ENCODE measurements at regions not wholly inside any gene's neighbourhood (a gene's known extent, or its start where the extent isn't known, plus 50 kb on each side); places are given as distances from the start of the nearest gene placed in this dataset.

DNA sequence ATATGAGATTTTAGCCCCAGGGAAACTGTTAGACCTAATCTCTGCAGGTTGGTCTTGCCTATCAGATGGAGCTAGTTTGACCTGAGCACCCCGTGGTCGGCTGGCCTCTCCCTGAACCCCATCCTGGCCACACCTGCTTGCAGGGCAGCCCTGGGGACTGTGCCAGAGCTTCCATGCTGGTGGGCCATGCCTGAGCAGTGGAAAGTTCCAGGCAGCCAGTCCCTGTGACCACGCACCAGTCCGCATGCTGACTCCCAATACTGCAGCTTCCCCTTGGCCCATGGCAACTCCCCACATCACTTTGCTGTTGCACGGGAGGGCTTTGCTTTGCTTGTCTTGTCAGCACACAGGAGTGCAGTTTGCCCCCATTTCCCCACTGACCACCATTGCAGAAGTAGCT is 427.8 kb upstream of the SEMA3D start:
- H3K4me1 ChIP-seq = no peaks in the 10 kb centered on the region
- DNase-seq (ENCODE audit: low spot score in 2 of 2) = no peak
- no peaks in the 10 kb centered on the region for H3K9me3 ChIP-seq
- in situ Hi-C loops (cut with MboI; ENCODE audit: low sequenced_read_pairs) = no loop called here
- no peak overlapping the region for H3K4me3 ChIP-seq
- H3K36me3 ChIP-seq (replicated peaks) = no peaks in the 10 kb centered on the region
- no peaks in the 10 kb centered on the region; the same call in 1 of the 2 replicates for H3K27me3 ChIP-seq (ENCODE audit: low read depth)

DNA sequence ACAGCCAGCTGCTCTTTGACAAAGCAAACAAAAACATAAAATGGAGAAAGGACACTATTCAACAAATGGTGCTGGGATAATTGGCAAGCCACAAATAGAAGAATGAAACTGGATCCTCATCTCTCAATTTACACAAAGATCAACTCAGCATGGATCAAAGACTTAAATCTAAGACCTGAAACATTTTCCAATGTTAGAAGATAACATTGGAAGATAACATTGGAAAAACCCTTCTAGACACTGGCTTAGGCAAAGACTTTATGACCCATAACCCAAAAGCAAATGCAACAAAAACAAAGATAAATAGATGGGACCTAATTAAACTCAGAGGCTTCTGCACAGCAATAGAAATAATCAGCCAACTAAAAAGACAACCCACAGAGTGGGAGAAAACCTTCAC is 425.7 kb upstream of the SEMA3D start:
- Histone ChIP-seq H3K27me3 (ENCODE audit: low read depth) (no peaks in the 10 kb centered on the region; the same call in 1 of the 2 replicates), H3K4me1 (no peaks in the 10 kb centered on the region), H3K36me3 (replicated peaks) (no peaks in the 10 kb centered on the region), H3K4me3 (no peak overlapping the region), H3K9me3 (no peaks in the 10 kb centered on the region)
- in situ Hi-C loops (cut with MboI; ENCODE audit: low sequenced_read_pairs) = no loop called here
- DNase-seq (ENCODE audit: low spot score in 2 of 2) = no peak

DNA sequence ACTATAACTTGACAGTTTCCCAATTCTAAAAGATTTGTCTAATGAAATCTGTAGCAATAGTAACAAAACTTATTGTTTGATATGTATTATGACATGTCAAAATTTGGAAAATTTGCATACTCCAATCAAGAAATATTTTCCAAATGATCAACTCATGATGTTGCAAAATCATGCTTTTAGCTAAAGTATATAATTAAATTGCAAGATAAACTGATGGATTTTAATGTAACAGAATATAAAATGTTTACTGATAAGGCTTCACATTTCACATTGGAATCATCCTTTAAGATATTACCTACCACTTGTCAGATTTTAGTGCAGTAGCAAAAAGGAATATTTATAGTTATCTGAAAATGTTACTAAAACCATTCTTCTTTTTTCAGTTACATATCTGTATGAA is 421.9 kb upstream of the SEMA3D start:
- Histone ChIP-seq H3K36me3 (replicated peaks) (no peaks in the 10 kb centered on the region), H3K4me3 (no peak overlapping the region), H3K9me3 (no peaks in the 10 kb centered on the region), H3K27me3 (ENCODE audit: low read depth) (no peaks in the 10 kb centered on the region), H3K4me1 (no peaks in the 10 kb centered on the region)
- in situ Hi-C loops (cut with MboI; ENCODE audit: low sequenced_read_pairs) = no loop called here
- no peak for DNase-seq (ENCODE audit: low spot score in 2 of 2)

DNA sequence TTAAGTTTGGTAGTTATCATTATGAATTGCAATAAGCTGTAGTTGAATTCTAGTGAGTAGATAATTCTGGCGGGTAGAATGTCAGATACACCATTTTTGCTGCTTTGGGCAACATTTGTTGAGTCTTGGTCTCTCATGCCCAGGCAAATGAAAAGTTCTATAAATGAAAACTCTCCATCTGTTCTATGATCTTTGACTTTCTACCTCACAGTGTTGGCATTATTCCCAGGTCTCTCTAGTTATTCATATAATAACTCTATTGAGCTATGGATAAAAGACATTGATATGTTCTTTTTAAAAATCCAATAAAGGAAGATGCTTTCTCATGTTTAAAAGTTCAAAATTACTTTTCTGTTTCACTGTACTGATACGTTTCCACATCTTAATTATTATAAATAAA is 415.3 kb upstream of the SEMA3D start:
- no peaks in the 10 kb centered on the region for H3K9me3 ChIP-seq
- in situ Hi-C loops (cut with MboI; ENCODE audit: low sequenced_read_pairs) = no loop called here
- no peaks in the 10 kb centered on the region for H3K36me3 ChIP-seq (replicated peaks)
- H3K4me3 ChIP-seq = no peak overlapping the region
- no peaks in the 10 kb centered on the region for H3K4me1 ChIP-seq
- DNase-seq (ENCODE audit: low spot score in 2 of 2) = no peak
- no peaks in the 10 kb centered on the region for H3K27me3 ChIP-seq (ENCODE audit: low read depth)

DNA sequence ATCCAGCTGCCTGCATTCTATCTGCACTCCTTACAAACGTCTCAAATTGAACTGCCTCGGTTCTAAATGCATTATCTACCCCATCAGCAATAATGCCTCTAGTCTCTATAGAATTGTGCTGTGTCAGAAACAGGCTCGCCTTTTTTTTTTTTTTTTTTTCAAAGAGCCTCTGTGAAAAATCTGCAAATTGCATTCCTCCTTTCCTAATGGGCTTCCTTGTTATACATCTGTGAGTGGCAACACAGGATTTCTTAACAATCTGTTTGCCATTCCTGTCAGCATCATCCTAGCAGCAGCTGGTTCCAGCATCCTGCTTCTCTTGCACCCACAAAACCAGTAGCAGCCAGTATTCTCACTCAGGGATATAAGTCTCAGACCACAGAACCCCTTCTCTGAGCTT is 413.5 kb upstream of the SEMA3D start:
- H3K4me3 ChIP-seq = no peak overlapping the region
- DNase-seq (ENCODE audit: low spot score in 2 of 2) = no peak
- no peaks in the 10 kb centered on the region for H3K4me1 ChIP-seq
- H3K27me3 ChIP-seq (ENCODE audit: low read depth) = no peaks in the 10 kb centered on the region
- in situ Hi-C loops (cut with MboI; ENCODE audit: low sequenced_read_pairs) = no loop called here
- no peaks in the 10 kb centered on the region for H3K9me3 ChIP-seq
- H3K36me3 ChIP-seq (replicated peaks) = no peaks in the 10 kb centered on the region

DNA sequence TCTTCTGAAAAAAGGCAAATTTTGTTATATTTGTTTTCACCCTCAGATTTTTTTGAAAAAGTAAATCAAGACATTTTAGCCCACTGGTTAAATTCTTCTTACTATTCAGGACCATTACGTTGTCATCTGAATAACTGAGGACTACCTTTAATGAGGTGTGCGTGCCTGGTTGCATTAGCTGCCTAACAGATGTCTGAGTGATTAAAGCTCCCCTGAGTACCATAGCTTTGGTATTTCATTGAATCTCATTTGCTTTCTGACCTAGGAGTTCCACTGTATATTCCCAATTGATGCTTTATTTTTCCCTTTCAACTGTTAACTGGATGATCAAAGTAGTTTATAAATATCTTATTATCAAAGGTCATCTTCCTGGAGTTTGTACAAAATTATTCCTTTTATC is 410.0 kb upstream of the SEMA3D start:
- Histone ChIP-seq H3K4me3 (no peak overlapping the region), H3K9me3 (no peaks in the 10 kb centered on the region), H3K4me1 (no peaks in the 10 kb centered on the region), H3K27me3 (ENCODE audit: low read depth) (no peaks in the 10 kb centered on the region), H3K36me3 (replicated peaks) (no peaks in the 10 kb centered on the region)
- in situ Hi-C loops (cut with MboI; ENCODE audit: low sequenced_read_pairs) = no loop called here
- DNase-seq (ENCODE audit: low spot score in 2 of 2) = no peak

DNA sequence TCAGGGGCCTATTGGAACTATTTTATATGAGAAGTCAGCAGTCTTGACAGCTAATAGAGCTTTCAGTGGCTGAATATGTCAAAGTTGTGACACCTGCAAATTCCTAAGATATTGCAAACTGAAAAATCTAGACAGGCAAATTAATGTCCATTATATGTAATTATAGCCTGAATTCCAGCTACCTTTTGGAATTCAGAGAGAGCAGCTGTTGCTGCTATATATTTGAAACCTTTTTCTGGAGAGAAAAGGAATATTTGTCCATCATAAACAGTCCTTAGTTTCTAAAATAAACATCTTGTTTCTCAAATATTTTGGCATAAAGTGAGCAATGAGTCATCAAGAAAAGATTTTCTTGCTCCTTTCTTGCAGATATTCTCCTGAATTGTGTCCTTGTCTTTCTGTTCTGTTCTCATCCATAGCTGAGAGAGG is 408.9 kb upstream of the SEMA3D start:
- H3K27me3 ChIP-seq (ENCODE audit: low read depth) = no peaks in the 10 kb centered on the region
- no peak for DNase-seq (ENCODE audit: low spot score in 2 of 2)
- H3K36me3 ChIP-seq (replicated peaks) = no peaks in the 10 kb centered on the region
- in situ Hi-C loops (cut with MboI; ENCODE audit: low sequenced_read_pairs) = no loop called here
- no peaks in the 10 kb centered on the region for H3K9me3 ChIP-seq
- no peaks in the 10 kb centered on the region for H3K4me1 ChIP-seq
- no peak overlapping the region for H3K4me3 ChIP-seq

DNA sequence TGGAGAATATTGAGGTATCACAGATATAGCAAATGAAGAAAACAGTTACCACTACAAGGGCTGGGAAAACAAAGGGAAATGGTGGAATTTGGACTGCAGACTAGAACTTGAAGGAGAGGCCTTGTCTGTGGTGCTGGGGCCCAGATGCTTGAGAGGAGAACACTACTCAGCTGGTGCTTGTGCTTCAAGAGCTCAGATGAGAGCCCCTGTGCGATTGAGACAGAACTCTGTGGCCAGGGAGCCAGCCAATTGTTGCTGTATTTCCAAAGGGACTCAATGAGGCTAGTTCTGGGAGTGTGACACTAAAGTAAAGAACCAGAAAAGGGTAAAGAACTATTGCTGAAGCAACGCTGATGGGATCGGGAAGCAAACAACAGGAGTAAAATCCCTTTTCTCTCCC is 406.5 kb upstream of the SEMA3D start:
- no peaks in the 10 kb centered on the region for H3K27me3 ChIP-seq (ENCODE audit: low read depth)
- no peaks in the 10 kb centered on the region for H3K9me3 ChIP-seq
- no peaks in the 10 kb centered on the region for H3K4me1 ChIP-seq
- in situ Hi-C loops (cut with MboI; ENCODE audit: low sequenced_read_pairs) = no loop called here
- no peaks in the 10 kb centered on the region for H3K36me3 ChIP-seq (replicated peaks)
- no peak overlapping the region for H3K4me3 ChIP-seq
- no peak for DNase-seq (ENCODE audit: low spot score in 2 of 2)

DNA sequence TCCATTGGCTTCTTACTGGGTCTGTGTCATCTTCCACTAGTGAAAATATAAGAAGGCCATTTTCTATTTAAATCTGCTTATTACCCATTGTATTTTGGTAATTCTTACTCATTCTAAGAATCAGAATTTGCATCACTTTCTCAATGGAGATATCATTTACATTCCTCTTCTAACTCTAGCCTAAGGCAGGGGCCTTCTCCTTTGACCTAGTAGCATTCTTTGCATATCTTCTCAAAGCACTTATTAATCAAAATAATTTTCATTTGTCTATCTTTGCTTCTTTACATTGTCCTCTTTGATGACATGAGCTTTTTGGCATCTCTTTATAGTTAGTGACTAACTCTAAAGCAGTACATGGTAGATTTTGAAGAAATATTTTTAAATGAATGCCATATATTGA is 400.9 kb upstream of the SEMA3D start:
- in situ Hi-C loops (cut with MboI; ENCODE audit: low sequenced_read_pairs) = no loop called here
- DNase-seq (ENCODE audit: low spot score in 2 of 2) = no peak

DNA sequence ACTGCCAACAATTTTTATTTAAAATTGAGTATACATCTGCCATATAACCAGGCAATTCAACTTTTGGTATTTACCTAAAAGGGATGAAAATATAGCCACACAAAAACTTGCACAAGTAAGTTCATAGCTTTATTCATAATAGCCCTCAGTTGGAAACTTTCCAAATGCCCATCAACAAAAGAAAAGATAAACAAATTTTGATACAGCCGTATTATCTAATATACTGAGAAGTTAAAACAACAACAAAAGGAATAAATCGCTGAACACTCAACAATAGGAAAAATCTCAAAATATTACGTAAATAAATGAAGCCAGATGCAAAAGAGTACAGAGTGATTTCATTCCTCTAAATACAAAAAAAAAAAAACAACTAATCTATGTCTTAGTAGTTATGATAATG is 399.2 kb upstream of the SEMA3D start:
- in situ Hi-C loops (cut with MboI; ENCODE audit: low sequenced_read_pairs) = no loop called here
- Histone ChIP-seq H3K9me3 (no peaks in the 10 kb centered on the region), H3K27me3 (ENCODE audit: low read depth) (no peaks in the 10 kb centered on the region), H3K4me3 (no peak overlapping the region), H3K36me3 (replicated peaks) (no peaks in the 10 kb centered on the region), H3K4me1 (no peaks in the 10 kb centered on the region)
- DNase-seq (ENCODE audit: low spot score in 2 of 2) = no peak

More for the DNA sequence above, 400.9 kb upstream of the SEMA3D start:
- Histone ChIP-seq H3K4me3 (no peak overlapping the region), H3K9me3 (no peaks in the 10 kb centered on the region), H3K4me1 (no peaks in the 10 kb centered on the region), H3K27me3 (ENCODE audit: low read depth) (no peaks in the 10 kb centered on the region), H3K36me3 (replicated peaks) (no peaks in the 10 kb centered on the region)

DNA sequence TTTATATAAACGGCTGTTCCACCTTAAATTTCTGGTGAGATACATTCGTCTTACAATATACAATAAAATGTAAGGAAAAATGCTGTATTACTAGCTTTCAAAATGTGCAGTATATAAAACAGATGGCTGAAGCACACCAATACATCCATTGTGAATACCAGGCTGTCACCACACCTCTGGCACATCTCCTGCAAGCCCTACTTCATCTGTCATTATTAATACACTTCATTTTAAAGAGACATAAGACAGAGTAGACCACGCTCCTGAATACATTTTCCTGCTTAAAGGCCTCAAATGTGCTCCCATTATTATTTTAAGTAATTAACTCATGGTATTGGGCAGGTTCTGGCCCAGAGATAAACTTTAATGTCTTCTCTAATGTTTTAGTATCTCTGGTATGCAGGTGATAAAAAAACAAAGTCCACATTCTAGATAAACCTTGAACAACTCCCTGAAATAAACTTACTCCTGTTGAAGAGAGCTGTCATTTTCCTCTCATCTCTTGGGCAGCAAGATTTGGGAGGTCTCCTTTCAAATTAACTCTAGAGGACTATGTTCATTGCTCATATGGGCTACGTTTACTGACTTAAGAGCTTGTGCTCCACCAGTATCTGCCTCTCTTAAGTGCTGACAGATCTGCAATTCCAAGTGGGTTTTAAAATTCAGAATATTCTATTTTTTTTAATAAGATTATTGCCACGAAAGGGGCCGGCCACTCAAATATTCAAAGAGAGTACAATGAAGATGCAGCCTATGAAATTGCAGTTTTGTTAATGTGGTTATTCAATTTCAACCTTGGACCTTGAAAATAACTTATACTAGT is 396.5 kb upstream of the SEMA3D start:
- H3K9me3 ChIP-seq = no peaks in the 10 kb centered on the region
- no peak for DNase-seq (ENCODE audit: low spot score in 2 of 2)
- no peaks in the 10 kb centered on the region for H3K27me3 ChIP-seq (ENCODE audit: low read depth)
- in situ Hi-C loops (cut with MboI; ENCODE audit: low sequenced_read_pairs) = no loop called here
- no peaks in the 10 kb centered on the region for H3K36me3 ChIP-seq (replicated peaks)
- H3K4me3 ChIP-seq = no peak overlapping the region
- no peaks in the 10 kb centered on the region for H3K4me1 ChIP-seq

DNA sequence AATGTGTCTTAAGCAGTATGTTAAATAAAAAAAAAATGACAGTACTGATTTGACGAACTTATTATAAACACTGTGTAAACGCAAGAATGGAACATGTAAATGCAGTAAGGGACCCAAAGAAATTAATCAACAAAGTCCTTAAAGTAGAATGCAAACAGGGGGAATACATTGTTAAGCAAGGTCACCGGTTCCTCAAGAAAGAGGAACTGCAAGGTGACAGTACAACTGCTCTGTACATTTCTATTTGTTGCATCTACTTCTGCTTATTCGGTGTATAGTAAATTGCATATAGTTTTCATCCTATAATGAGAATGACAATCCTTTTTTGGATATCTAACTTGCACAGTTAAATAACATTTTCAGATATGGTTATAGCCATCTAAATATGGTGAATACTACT is 387.0 kb upstream of the SEMA3D start:
- Histone ChIP-seq H3K36me3 (replicated peaks) (no peaks in the 10 kb centered on the region), H3K4me1 (no peaks in the 10 kb centered on the region), H3K9me3 (no peaks in the 10 kb centered on the region), H3K4me3 (no peak overlapping the region), H3K27me3 (ENCODE audit: low read depth) (no peaks in the 10 kb centered on the region)
- in situ Hi-C loops (cut with MboI; ENCODE audit: low sequenced_read_pairs) = loop anchor here (25.0 kb wide), 1 partner anchor 537 kb away; no protein-coding TSS in a partner anchor
- no peak for DNase-seq (ENCODE audit: low spot score in 2 of 2)

DNA sequence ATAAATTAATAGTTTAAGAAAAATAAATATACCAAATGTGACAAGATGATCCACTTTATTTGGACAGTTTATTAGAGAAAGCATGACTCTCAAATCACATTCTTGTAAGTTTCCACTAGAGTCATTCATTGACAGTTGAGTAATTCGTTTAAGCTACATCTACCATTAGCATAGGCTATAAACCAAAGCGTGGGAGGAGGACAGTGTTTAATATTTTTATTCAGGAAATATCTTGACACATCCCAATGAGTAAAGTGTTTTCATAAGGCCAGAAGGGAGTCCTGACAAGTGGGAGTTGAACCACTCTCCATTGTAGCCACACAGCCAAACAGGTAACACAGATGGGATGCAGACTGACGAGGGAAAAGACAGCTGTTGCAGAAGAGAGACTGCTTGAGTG is 386.5 kb upstream of the SEMA3D start:
- H3K4me3 ChIP-seq = no peak overlapping the region
- no peaks in the 10 kb centered on the region for H3K9me3 ChIP-seq
- in situ Hi-C loops (cut with MboI; ENCODE audit: low sequenced_read_pairs) = loop anchor here (25.0 kb wide), 1 partner anchor 536 kb away; no protein-coding TSS in a partner anchor
- no peaks in the 10 kb centered on the region for H3K4me1 ChIP-seq
- no peak for DNase-seq (ENCODE audit: low spot score in 2 of 2)
- no peaks in the 10 kb centered on the region for H3K27me3 ChIP-seq (ENCODE audit: low read depth)
- no peaks in the 10 kb centered on the region for H3K36me3 ChIP-seq (replicated peaks)

DNA sequence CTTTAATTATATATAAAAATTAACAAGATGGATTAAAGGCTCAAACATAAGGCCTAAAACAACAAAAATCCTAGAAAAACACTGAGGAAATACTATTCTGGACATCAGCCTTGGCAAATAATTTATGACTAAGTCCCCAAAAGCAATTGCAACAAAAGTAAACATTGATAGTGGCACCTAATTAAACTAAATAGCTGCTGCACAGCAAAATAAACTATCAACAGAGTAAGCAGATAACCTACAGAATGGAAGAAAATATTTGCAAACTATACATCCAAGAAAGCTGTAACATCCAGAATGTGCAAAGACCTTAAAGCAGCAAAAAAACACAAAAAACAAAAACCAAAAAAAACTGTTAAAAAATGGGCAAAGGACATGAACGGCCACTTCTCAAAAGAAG is 384.0 kb upstream of the SEMA3D start:
- DNase-seq (ENCODE audit: low spot score in 2 of 2) = no peak
- Histone ChIP-seq H3K27me3 (ENCODE audit: low read depth) (no peaks in the 10 kb centered on the region), H3K4me3 (no peak overlapping the region), H3K4me1 (no peaks in the 10 kb centered on the region), H3K36me3 (replicated peaks) (no peaks in the 10 kb centered on the region), H3K9me3 (no peaks in the 10 kb centered on the region)
- in situ Hi-C loops (cut with MboI; ENCODE audit: low sequenced_read_pairs) = loop anchor here (25.0 kb wide), 1 partner anchor 534 kb away; no protein-coding TSS in a partner anchor

DNA sequence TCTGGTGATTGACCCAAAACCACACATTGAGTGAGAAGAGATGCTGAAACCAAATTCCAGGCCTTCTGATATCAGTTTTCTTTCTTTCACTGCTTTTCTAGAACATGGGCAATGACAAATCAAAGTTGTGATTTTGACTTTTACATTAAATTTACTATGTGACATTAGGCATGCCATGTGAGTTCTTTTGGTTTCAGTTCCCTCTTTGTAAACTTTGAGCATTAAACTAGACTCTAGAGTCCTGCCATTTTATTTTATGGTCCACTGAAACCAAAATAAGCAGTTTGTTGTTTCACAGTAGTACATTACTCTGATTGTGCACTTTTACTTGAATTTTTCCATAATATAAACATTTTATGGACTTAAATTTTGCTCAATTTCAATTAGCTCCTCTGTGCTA is 381.1 kb upstream of the SEMA3D start:
- Histone ChIP-seq H3K27me3 (ENCODE audit: low read depth) (no peaks in the 10 kb centered on the region), H3K4me1 (no peaks in the 10 kb centered on the region), H3K9me3 (no peaks in the 10 kb centered on the region), H3K4me3 (no peak overlapping the region), H3K36me3 (replicated peaks) (no peaks in the 10 kb centered on the region)
- no peak for DNase-seq (ENCODE audit: low spot score in 2 of 2)
- in situ Hi-C loops (cut with MboI; ENCODE audit: low sequenced_read_pairs) = loop anchor here (25.0 kb wide), 1 partner anchor 531 kb away; no protein-coding TSS in a partner anchor

Data from HAP-1 (cell line).